ENCODE measurements at regions not wholly inside any gene's neighbourhood (a gene's known extent, or its start where the extent isn't known, plus 50 kb on each side); places are given as distances from the start of the nearest gene placed in this dataset.

DNA sequence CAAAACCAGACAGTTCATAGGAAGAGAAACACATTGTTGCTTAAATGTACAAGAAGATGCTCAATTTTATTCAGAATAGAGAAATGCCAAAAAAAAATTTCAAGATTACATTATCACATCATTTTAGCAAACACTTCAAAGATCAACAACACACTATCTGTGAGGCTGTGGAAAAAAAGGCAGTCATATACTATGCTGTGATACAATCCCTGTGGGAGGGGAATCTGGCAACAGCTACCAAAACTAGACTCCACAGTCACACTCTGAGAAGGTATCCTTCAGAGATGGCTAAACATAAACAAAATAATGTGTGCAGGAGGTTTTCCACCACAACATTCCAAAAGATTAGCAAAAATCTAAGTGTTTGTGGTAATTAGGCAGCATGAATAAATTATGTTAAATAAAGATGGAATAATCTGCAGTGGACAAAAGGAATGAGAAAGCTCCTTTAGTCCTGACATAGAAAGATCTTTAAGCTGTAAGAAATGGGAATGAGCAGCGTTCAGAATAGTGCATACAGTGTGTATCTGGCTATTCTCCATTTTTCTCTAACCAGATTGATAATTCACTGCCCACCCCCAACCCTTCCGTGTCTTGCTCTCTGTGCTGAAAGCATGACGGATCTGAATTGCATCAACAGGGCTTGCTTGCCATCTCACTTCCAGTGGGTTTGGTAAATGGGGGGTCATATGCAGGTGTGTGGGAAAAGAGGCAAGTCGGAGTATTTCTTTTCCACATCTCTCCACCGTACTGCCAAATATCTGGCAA is 329.6 kb downstream of the MBD2 start (continued):
- TF ChIP-seq TEAD4 (IDR thresholded peaks at IDR 0.05; ENCODE audit: low read length) = no peak
- TF ChIP-seq TEAD4 (CRISPR knock-in tag; IDR thresholded peaks at IDR 0.05; ENCODE audit: borderline replicate concordance) = no peak
- no peak for TF ChIP-seq MYC (IDR thresholded peaks at IDR 0.05; ENCODE audit: low read depth, low read length)
- no peak for TF ChIP-seq MYC (CRISPR knock-in tag; IDR thresholded peaks at IDR 0.05; ENCODE audit: borderline replicate concordance, low read depth)
- no peak for TF ChIP-seq L3MBTL2 (IDR thresholded peaks at IDR 0.05)
- no peak for TF ChIP-seq CXXC5 (CRISPR knock-in tag; IDR thresholded peaks at IDR 0.05)
- TF ChIP-seq DACH1 (IDR thresholded peaks at IDR 0.05; ENCODE audit: partially characterized antibody) = no peak

DNA sequence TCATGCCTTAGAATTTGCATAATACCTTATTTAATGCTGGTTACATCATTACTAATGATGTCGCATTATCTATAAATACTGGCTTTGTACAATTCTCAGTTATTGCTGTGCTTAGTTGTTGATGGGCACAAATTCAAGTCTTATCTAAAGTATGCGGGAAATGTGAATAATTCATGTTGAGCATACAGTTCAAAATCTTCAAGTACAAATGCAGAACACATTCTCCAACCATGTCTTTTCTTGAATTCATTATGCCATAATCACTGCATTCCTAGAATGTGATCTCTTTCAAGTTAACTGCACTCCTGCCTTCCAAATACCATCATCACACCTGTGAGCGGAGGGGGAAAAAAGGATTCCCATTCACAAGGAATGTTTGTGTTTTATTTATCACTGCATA is 337.0 kb downstream of the MBD2 start:
- intact Hi-C loops (cut with micrococcal nuclease) = no loop called here

More for the DNA sequence above, 337.0 kb downstream of the MBD2 start:
- H3K36me3 ChIP-seq (ENCODE audit: control insufficient read depth, insufficient read depth, low read length) = no peaks in the 10 kb centered on the region
- no peaks in the 10 kb centered on the region for H3K9me1 ChIP-seq (ENCODE audit: control insufficient read depth, insufficient read depth, low read length)
- H3K4me3 ChIP-seq = no peak overlapping the region
- no peaks in the 10 kb centered on the region for H3K9me3 ChIP-seq (replicated peaks; ENCODE audit: control insufficient read depth, insufficient read depth, low read depth, low read length)
- no peaks in the 10 kb centered on the region for H4K20me1 ChIP-seq (replicated peaks; ENCODE audit: control insufficient read depth, insufficient read depth, low read length)
- no peak overlapping the region for H3K27ac ChIP-seq (ENCODE audit: extremely low read depth, low read depth, low read length)
- in situ Hi-C loops (cut with MboI) = no loop called here
- no peaks in the 10 kb centered on the region for H3K27me3 ChIP-seq (ENCODE audit: control insufficient read depth in 2 of 2, insufficient read depth in 2 of 2, low read length in 2 of 2)
- H3K79me2 ChIP-seq (ENCODE audit: control insufficient read depth, insufficient read depth, low read length) = no peaks in the 10 kb centered on the region
- H3K4me2 ChIP-seq (ENCODE audit: insufficient read depth, low read length) = no peak overlapping the region
- BruUV-seq (replicated peaks) = no TSS peak
- no peak overlapping the region for H3K9ac ChIP-seq (ENCODE audit: insufficient read depth in 1 of 2, low read depth in 2 of 2, low read length in 2 of 2)
- POLR2A ChIA-PET = no interaction called here
- no peak overlapping the region for H2AFZ ChIP-seq (ENCODE audit: low read depth, low read length)
- CTCF ChIA-PET (ENCODE audit: low intra/inter-chr PET ratio) = no interaction called here
- 0% methylated on average over 3 of the region's 3 CpGs for WGBS (ENCODE audit: insufficient coverage, low coverage, missing lambda C conversion rate)
- FAIRE-seq (no peak), DNase-seq (ENCODE audit: extremely low read depth in 1 of 4, low spot score in 3 of 4) (no peak), ATAC-seq (no peak)
- no peaks in the 10 kb centered on the region for H3K4me1 ChIP-seq (replicated peaks in 1 of 2; ENCODE audit: control insufficient read depth in 2 of 2, insufficient read depth in 2 of 2, low read length in 2 of 2)
- no peak for TF ChIP-seq FOSL1 (tag; conservative IDR thresholded peaks at IDR 0.05)

All from K562 (cell line).